ENCODE measurements at regions not wholly inside any gene's neighbourhood (a gene's known extent, or its start where the extent isn't known, plus 50 kb on each side); places are given as distances from the start of the nearest gene placed in this dataset.

DNA sequence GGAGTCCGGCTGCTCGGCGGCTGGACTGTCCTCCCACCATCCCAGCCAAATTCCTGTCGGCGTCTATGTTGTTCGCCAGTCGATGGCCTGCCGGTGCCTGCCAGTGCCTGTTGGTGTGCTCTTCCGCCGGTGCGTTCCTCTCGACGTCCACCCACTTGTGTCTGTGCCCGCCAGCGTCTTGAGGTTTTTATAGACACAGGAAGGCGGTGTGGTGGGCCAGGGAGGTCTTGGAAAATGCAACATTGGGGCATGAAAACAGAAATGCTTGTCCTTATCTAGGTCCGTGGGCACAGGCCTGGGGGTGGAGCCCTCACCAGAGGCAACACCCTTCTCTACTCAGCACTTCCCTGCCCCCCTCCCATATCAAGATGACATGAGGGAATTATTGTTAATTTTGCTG, 167.8 kb downstream of the IRF8 start:
- TF ChIP-seq ARNT (IDR thresholded peaks at IDR 0.05) (no peak), ELF4 (IDR thresholded peaks at IDR 0.05) (no peak), FOXM1 (IDR thresholded peaks at IDR 0.05; ENCODE audit: borderline replicate concordance) (no peak), SP1 (IDR thresholded peaks at IDR 0.05) (no peak), L3MBTL2 (conservative IDR thresholded peaks at IDR 0.05) (no peak)
